ENCODE measurements at regions not wholly inside any gene's neighbourhood (a gene's known extent, or its start where the extent isn't known, plus 50 kb on each side); places are given as distances from the start of the nearest gene placed in this dataset.

DNA sequence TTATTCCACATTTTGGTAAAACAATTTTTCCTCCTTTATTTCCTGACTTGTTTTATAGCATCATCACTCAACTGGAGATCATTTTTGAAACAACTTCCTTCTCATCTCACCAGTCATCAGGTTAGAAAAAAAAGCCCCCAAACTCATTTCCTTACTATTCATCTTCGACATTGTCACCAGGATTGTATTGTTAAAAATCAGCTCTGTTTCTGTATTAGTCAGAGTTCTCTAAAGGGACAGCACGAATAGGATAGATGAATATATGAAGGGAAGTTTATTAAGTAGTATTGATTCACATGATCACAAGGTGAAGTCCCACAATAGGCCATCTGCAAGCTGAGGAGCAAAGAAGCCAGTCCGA, 392.6 kb downstream of the FUT8 start:
- no peak overlapping the region for H2AK5ac ChIP-seq (ENCODE audit: low read length)
- no peak overlapping the region for H3K4me2 ChIP-seq (ENCODE audit: low read length)
- H3K23ac ChIP-seq (ENCODE audit: low read length), result no peak overlapping the region
- H3K4me3 ChIP-seq (ENCODE audit: low read length), result no peak overlapping the region
- H3K27me3 ChIP-seq (ENCODE audit: insufficient read depth, low read length, poor library complexity), result no peaks in the 10 kb centered on the region
- H3K27ac ChIP-seq (ENCODE audit: low read depth, low read length), result no peak overlapping the region
- no peaks in the 10 kb centered on the region for H3K79me2 ChIP-seq (ENCODE audit: control insufficient read depth, insufficient read depth, low read length)
- H3K4ac ChIP-seq (ENCODE audit: low read depth, low read length), result no peak overlapping the region
- H3K56ac ChIP-seq (ENCODE audit: low read length), result no peak overlapping the region
- no peak for DNase-seq
- no peaks in the 10 kb centered on the region for H3K36me3 ChIP-seq (ENCODE audit: control insufficient read depth, insufficient read depth, low read length)
- no peak overlapping the region for H4K8ac ChIP-seq (ENCODE audit: low read depth, low read length)
- H3K18ac ChIP-seq (ENCODE audit: low read length), result no peak overlapping the region
- H2BK15ac ChIP-seq (replicated peaks; ENCODE audit: low read depth), result no peak overlapping the region
- no peak overlapping the region for H4K5ac ChIP-seq (ENCODE audit: low read length)
- H2BK120ac ChIP-seq (ENCODE audit: low read depth, low read length), result no peak overlapping the region
- H3K4me1 ChIP-seq (ENCODE audit: control insufficient read depth, low read depth, low read length), result no peaks in the 10 kb centered on the region
- H3K9ac ChIP-seq (ENCODE audit: low read length), result no peak overlapping the region
- H2BK5ac ChIP-seq (ENCODE audit: low read length), result no peak overlapping the region
- no peaks in the 10 kb centered on the region for H3K79me1 ChIP-seq (ENCODE audit: low read length)
- no CpG with 5 or more reads among the region's 3 CpGs for WGBS (ENCODE audit: extremely low coverage, insufficient coverage, low lambda C conversion rate)

DNA sequence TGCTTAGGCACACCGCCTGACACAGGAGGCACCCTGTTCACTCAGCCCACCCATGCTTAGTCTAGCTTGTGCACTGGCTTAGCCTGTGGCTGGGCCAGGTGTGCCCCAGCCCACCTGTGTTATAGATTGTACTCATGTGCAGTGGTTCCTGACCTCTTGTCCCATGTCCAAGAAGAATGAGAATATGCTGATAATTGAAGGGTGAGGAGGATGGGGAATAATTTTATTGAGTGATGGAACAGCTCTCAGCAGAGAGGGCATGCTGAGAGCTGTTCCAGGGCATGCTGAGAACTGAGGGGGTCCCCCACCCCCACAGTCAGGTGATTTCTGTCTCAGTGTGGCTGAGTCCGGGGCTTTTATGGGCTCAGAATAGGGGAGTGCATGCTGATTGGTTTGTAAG, 395.9 kb downstream of the FUT8 start:
- no CpG with 5 or more reads among the region's 2 CpGs for WGBS (ENCODE audit: extremely low coverage, insufficient coverage, low lambda C conversion rate)
- H3K4ac ChIP-seq (ENCODE audit: low read depth, low read length), result no peak overlapping the region

DNA sequence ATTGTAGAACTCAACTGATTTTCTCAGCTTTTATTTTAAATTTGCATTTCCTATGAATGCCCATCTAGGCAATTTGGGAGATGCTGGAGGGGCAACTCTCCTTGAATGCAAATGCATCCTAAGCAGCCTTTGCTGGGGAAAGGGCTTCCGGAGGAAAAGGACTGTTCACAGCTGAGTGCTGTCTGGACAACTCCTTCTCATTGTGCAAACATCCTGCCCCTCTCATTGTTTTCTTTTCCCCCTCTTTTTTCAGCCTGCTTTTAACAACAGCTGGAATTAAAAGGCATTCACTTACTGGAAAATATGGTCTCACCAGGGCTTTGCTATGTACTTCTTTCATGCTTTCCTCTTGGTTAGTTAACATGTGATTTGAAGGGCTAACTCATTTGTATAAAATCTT, 397.8 kb downstream of the FUT8 start:
- Histone ChIP-seq H3K79me1 (ENCODE audit: low read length) (no peaks in the 10 kb centered on the region), H2AK5ac (ENCODE audit: low read length) (no peak overlapping the region), H3K4me1 (ENCODE audit: control insufficient read depth, low read depth, low read length) (no peaks in the 10 kb centered on the region), H2BK15ac (replicated peaks; ENCODE audit: low read depth) (no peak overlapping the region), H3K4me2 (ENCODE audit: low read length) (no peak overlapping the region), H3K79me2 (ENCODE audit: control insufficient read depth, insufficient read depth, low read length) (no peaks in the 10 kb centered on the region), H3K4me3 (ENCODE audit: low read length) (no peak overlapping the region), H3K23ac (ENCODE audit: low read length) (no peak overlapping the region), H3K4ac (ENCODE audit: low read depth, low read length) (no peak overlapping the region), H3K27ac (ENCODE audit: low read depth, low read length) (no peak overlapping the region), H2BK120ac (ENCODE audit: low read depth, low read length) (no peak overlapping the region), H4K8ac (ENCODE audit: low read depth, low read length) (no peak overlapping the region), H3K27me3 (ENCODE audit: insufficient read depth, low read length, poor library complexity) (no peaks in the 10 kb centered on the region), H3K18ac (ENCODE audit: low read length) (no peak overlapping the region), H3K56ac (ENCODE audit: low read length) (no peak overlapping the region), H4K5ac (ENCODE audit: low read length) (no peak overlapping the region), H3K36me3 (ENCODE audit: control insufficient read depth, insufficient read depth, low read length) (no peaks in the 10 kb centered on the region), H2BK5ac (ENCODE audit: low read length) (no peak overlapping the region), H3K9ac (ENCODE audit: low read length) (no peak overlapping the region)
- WGBS (ENCODE audit: extremely low coverage, insufficient coverage, low lambda C conversion rate), result no CpG with 5 or more reads among the region's 1 CpG
- DNase-seq, result no peak

More for the DNA sequence above, 395.9 kb downstream of the FUT8 start:
- H3K18ac ChIP-seq (ENCODE audit: low read length), result no peak overlapping the region
- no peaks in the 10 kb centered on the region for H3K27me3 ChIP-seq (ENCODE audit: insufficient read depth, low read length, poor library complexity)
- H2BK15ac ChIP-seq (replicated peaks; ENCODE audit: low read depth), result no peak overlapping the region
- no peaks in the 10 kb centered on the region for H3K79me1 ChIP-seq (ENCODE audit: low read length)
- H3K4me1 ChIP-seq (ENCODE audit: control insufficient read depth, low read depth, low read length), result no peaks in the 10 kb centered on the region
- no peak overlapping the region for H3K4me2 ChIP-seq (ENCODE audit: low read length)
- no peaks in the 10 kb centered on the region for H3K36me3 ChIP-seq (ENCODE audit: control insufficient read depth, insufficient read depth, low read length)
- H2BK120ac ChIP-seq (ENCODE audit: low read depth, low read length), result no peak overlapping the region
- no peak overlapping the region for H3K23ac ChIP-seq (ENCODE audit: low read length)
- no peak overlapping the region for H3K4me3 ChIP-seq (ENCODE audit: low read length)
- H4K8ac ChIP-seq (ENCODE audit: low read depth, low read length), result no peak overlapping the region
- H3K56ac ChIP-seq (ENCODE audit: low read length), result no peak overlapping the region
- H3K79me2 ChIP-seq (ENCODE audit: control insufficient read depth, insufficient read depth, low read length), result no peaks in the 10 kb centered on the region
- no peak overlapping the region for H2AK5ac ChIP-seq (ENCODE audit: low read length)
- no peak overlapping the region for H3K9ac ChIP-seq (ENCODE audit: low read length)
- no peak overlapping the region for H3K27ac ChIP-seq (ENCODE audit: low read depth, low read length)
- H4K5ac ChIP-seq (ENCODE audit: low read length), result no peak overlapping the region
- no peak for DNase-seq
- no peak overlapping the region for H2BK5ac ChIP-seq (ENCODE audit: low read length)

DNA sequence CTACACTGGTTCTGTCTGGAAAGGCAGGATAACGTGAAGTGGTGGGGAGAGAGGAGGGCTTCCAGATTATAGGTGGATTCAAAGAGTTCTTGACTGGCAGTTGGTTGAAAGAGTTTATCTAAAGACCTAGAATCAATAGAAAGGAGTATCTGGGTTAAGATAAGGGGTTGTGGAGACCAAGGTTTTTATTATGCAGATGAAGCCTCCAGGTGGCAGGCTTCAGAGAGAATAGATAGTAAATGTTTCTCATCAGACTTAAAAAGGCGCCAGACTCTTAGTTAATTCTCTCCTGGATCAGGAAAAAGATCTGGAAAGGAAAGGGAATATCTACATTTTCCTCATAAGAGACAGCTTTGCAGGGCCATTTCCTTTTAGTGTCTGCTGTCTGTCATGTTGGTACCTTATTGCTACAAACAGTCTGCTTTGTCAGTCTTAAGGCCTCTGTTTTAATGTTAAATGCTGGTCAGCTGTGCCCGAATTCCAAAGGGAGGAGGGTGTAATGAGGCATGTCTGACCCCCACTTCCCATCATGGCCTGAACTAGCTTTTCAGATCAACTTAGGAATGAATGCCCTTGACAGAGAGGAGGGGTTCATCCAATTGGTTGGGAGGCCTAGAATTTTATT, 401.3 kb downstream of the FUT8 start:
- Histone ChIP-seq H2BK120ac (ENCODE audit: low read depth, low read length) (peak overlapping the region; percentile 56), H3K18ac (ENCODE audit: low read length) (peak overlapping the region; percentile 46), H3K4me1 (ENCODE audit: control insufficient read depth, low read depth, low read length) (no peaks in the 10 kb centered on the region), H3K36me3 (ENCODE audit: control insufficient read depth, insufficient read depth, low read length) (no peaks in the 10 kb centered on the region), H2BK15ac (replicated peaks; ENCODE audit: low read depth) (no peak overlapping the region), H4K8ac (ENCODE audit: low read depth, low read length) (peak overlapping the region; percentile 66), H2AK5ac (ENCODE audit: low read length) (no peak overlapping the region), H3K27ac (ENCODE audit: low read depth, low read length) (peak overlapping the region; percentile 83), H3K56ac (ENCODE audit: low read length) (peak overlapping the region; percentile 71), H3K4me3 (ENCODE audit: low read length) (no peak overlapping the region), H2BK5ac (ENCODE audit: low read length) (peak overlapping the region; percentile 91), H3K4me2 (ENCODE audit: low read length) (no peak overlapping the region), H3K4ac (ENCODE audit: low read depth, low read length) (no peak overlapping the region), H3K79me1 (ENCODE audit: low read length) (no peaks in the 10 kb centered on the region), H3K9ac (ENCODE audit: low read length) (no peak overlapping the region), H3K27me3 (ENCODE audit: insufficient read depth, low read length, poor library complexity) (no peaks in the 10 kb centered on the region), H3K79me2 (ENCODE audit: control insufficient read depth, insufficient read depth, low read length) (no peaks in the 10 kb centered on the region), H3K23ac (ENCODE audit: low read length) (no peak overlapping the region), H4K5ac (ENCODE audit: low read length) (no peak overlapping the region)
- DNase-seq, result peak; percentile 85
- WGBS (ENCODE audit: extremely low coverage, insufficient coverage, low lambda C conversion rate), result no CpG with 5 or more reads among the region's 3 CpGs

DNA sequence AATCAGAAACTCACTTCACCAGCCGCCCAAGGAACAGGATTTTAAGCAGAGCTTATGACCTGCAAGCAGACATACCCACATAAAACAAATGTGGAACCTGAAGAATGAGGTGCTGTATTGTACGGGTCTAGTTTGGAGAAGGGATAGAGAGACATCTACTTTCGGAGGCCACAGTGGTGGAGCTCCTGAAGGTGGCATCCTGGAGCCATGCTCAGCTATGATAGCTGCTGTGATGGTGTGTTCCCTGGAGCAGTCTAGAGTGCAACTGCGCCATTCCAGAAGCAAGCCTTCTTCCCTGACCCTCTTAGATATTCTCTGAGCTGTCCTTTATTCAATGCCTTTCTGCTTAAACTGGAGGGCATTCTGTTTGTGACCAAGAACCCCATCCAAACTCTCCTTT, 402.6 kb downstream of the FUT8 start:
- DNase-seq, result no peak
- Histone ChIP-seq H3K23ac (ENCODE audit: low read length) (no peak overlapping the region), H3K79me2 (ENCODE audit: control insufficient read depth, insufficient read depth, low read length) (no peaks in the 10 kb centered on the region), H3K9ac (ENCODE audit: low read length) (no peak overlapping the region), H2BK5ac (ENCODE audit: low read length) (peak overlapping the region; percentile 66), H3K56ac (ENCODE audit: low read length) (peak overlapping the region; percentile 63), H3K36me3 (ENCODE audit: control insufficient read depth, insufficient read depth, low read length) (no peaks in the 10 kb centered on the region), H3K4ac (ENCODE audit: low read depth, low read length) (peak overlapping the region; percentile 96), H3K79me1 (ENCODE audit: low read length) (no peaks in the 10 kb centered on the region), H3K18ac (ENCODE audit: low read length) (peak overlapping the region; percentile 70), H3K4me3 (ENCODE audit: low read length) (no peak overlapping the region), H2AK5ac (ENCODE audit: low read length) (peak overlapping the region; percentile 47), H4K5ac (ENCODE audit: low read length) (peak overlapping the region; percentile 30), H3K4me2 (ENCODE audit: low read length) (no peak overlapping the region), H2BK15ac (replicated peaks; ENCODE audit: low read depth) (no peak overlapping the region), H3K27me3 (ENCODE audit: insufficient read depth, low read length, poor library complexity) (no peaks in the 10 kb centered on the region), H3K27ac (ENCODE audit: low read depth, low read length) (peak overlapping the region; percentile 64), H3K4me1 (ENCODE audit: control insufficient read depth, low read depth, low read length) (no peaks in the 10 kb centered on the region), H2BK120ac (ENCODE audit: low read depth, low read length) (peak overlapping the region; percentile 76), H4K8ac (ENCODE audit: low read depth, low read length) (no peak overlapping the region)
- no CpG with 5 or more reads among the region's 4 CpGs for WGBS (ENCODE audit: extremely low coverage, insufficient coverage, low lambda C conversion rate)

DNA sequence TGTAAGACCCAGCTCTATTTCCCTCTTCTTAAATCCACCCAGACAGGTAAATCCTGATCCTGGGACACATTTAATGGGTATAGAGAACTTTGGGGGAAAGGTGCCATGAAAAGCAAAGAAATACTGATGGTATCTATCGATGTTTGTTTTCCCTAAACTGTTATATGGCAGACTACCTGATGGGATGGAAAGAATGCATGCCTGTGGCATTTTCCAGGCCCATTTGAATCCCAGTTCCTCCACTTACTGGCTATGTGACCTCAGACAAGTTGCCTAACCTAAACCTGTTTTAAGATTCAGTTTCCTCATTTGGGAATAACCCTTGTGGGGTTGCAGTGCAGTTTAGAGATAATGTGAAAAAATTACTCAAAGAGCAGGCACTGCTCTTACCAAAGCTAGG, 404.5 kb downstream of the FUT8 start:
- H3K18ac ChIP-seq (ENCODE audit: low read length), result no peak overlapping the region
- H3K4me1 ChIP-seq (ENCODE audit: control insufficient read depth, low read depth, low read length), result no peaks in the 10 kb centered on the region
- H3K79me2 ChIP-seq (ENCODE audit: control insufficient read depth, insufficient read depth, low read length), result no peaks in the 10 kb centered on the region
- H2BK15ac ChIP-seq (replicated peaks; ENCODE audit: low read depth), result no peak overlapping the region
- H2BK5ac ChIP-seq (ENCODE audit: low read length), result no peak overlapping the region
- no peak overlapping the region for H4K8ac ChIP-seq (ENCODE audit: low read depth, low read length)
- H3K4ac ChIP-seq (ENCODE audit: low read depth, low read length), result no peak overlapping the region
- peak; percentile 68 for DNase-seq
- no peak overlapping the region for H3K4me2 ChIP-seq (ENCODE audit: low read length)
- no peak overlapping the region for H3K27ac ChIP-seq (ENCODE audit: low read depth, low read length)
- no peak overlapping the region for H2AK5ac ChIP-seq (ENCODE audit: low read length)
- no peak overlapping the region for H3K4me3 ChIP-seq (ENCODE audit: low read length)
- no CpG with 5 or more reads among the region's 1 CpG for WGBS (ENCODE audit: extremely low coverage, insufficient coverage, low lambda C conversion rate)
- no peaks in the 10 kb centered on the region for H3K79me1 ChIP-seq (ENCODE audit: low read length)
- H3K23ac ChIP-seq (ENCODE audit: low read length), result no peak overlapping the region
- no peak overlapping the region for H3K9ac ChIP-seq (ENCODE audit: low read length)
- H3K27me3 ChIP-seq (ENCODE audit: insufficient read depth, low read length, poor library complexity), result no peaks in the 10 kb centered on the region
- H3K36me3 ChIP-seq (ENCODE audit: control insufficient read depth, insufficient read depth, low read length), result no peaks in the 10 kb centered on the region
- peak overlapping the region; percentile 61 for H3K56ac ChIP-seq (ENCODE audit: low read length)
- no peak overlapping the region for H2BK120ac ChIP-seq (ENCODE audit: low read depth, low read length)
- no peak overlapping the region for H4K5ac ChIP-seq (ENCODE audit: low read length)

Measured in mesendoderm (in vitro differentiated cells).